ENCODE measurements at regions not wholly inside any gene's neighbourhood (a gene's known extent, or its start where the extent isn't known, plus 50 kb on each side); places are given as distances from the start of the nearest gene placed in this dataset.

- H3K27me3 ChIP-seq, result no peaks in the 10 kb centered on the region
- DNase-seq, result no peak
- no peak overlapping the region for H3K27ac ChIP-seq
- no peak overlapping the region for H3K4me3 ChIP-seq
- H3K36me3 ChIP-seq, result no peaks in the 10 kb centered on the region
- 15% methylated on average over 2 of the region's 2 CpGs for WGBS (ENCODE audit: insufficient coverage, low coverage, low lambda C conversion rate, missing lambda C conversion rate)
- ATAC-seq, result no peak
- no peaks in the 10 kb centered on the region for H3K4me1 ChIP-seq
- H3K9me3 ChIP-seq, result no peaks in the 10 kb centered on the region
- TF ChIP-seq POLR2A (IDR thresholded peaks at IDR 0.05), result no peak
- no peak for TF ChIP-seq CTCF (IDR thresholded peaks at IDR 0.05)
- intact Hi-C loops (cut with DNase I), result no loop called here
These were observed 143.5 kb upstream of the ESRRG start for GRCh38 chr1:216866714-216867113.

- Histone ChIP-seq H3K36me3 (no peaks in the 10 kb centered on the region), H3K4me3 (no peak overlapping the region), H3K27ac (no peak overlapping the region), H3K9me3 (no peaks in the 10 kb centered on the region), H3K4me1 (no peaks in the 10 kb centered on the region), H3K27me3 (no peaks in the 10 kb centered on the region)
- 40% methylated on average over 3 of the region's 3 CpGs for WGBS (ENCODE audit: insufficient coverage, low coverage, low lambda C conversion rate, missing lambda C conversion rate)
- intact Hi-C loops (cut with DNase I), result no loop called here
- TF ChIP-seq CTCF (IDR thresholded peaks at IDR 0.05), result no peak
- TF ChIP-seq POLR2A (IDR thresholded peaks at IDR 0.05), result no peak
- no peak for DNase-seq
- ATAC-seq, result no peak
These were observed 132.6 kb upstream of the ESRRG start for GRCh38 chr1:216855810-216856209.

- ATAC-seq (no peak), DNase-seq (no peak)
- Histone ChIP-seq H3K4me1 (no peaks in the 10 kb centered on the region), H3K36me3 (no peaks in the 10 kb centered on the region), H3K9me3 (no peaks in the 10 kb centered on the region), H3K4me3 (no peak overlapping the region), H3K27ac (no peak overlapping the region), H3K27me3 (no peaks in the 10 kb centered on the region)
- WGBS (ENCODE audit: insufficient coverage, low coverage, low lambda C conversion rate, missing lambda C conversion rate), result 63% methylated on average over 6 of the region's 6 CpGs
- intact Hi-C loops (cut with DNase I), result no loop called here
- TF ChIP-seq CTCF (IDR thresholded peaks at IDR 0.05) (no peak), POLR2A (IDR thresholded peaks at IDR 0.05) (no peak)
These were observed 131.7 kb upstream of the ESRRG start for GRCh38 chr1:216854836-216855484.

- no peak for ATAC-seq
- Histone ChIP-seq H3K4me1 (no peaks in the 10 kb centered on the region), H3K27ac (no peak overlapping the region), H3K36me3 (no peaks in the 10 kb centered on the region), H3K27me3 (no peaks in the 10 kb centered on the region), H3K4me3 (no peak overlapping the region), H3K9me3 (no peaks in the 10 kb centered on the region)
- WGBS (ENCODE audit: insufficient coverage, low coverage, low lambda C conversion rate, missing lambda C conversion rate), result 61% methylated on average over 2 of the region's 2 CpGs
- intact Hi-C loops (cut with DNase I), result no loop called here
- no peak for DNase-seq
- TF ChIP-seq POLR2A (IDR thresholded peaks at IDR 0.05) (no peak), CTCF (IDR thresholded peaks at IDR 0.05) (no peak)
These were observed 127.8 kb upstream of the ESRRG start for GRCh38 chr1:216851073-216851472.

- intact Hi-C loops (cut with DNase I), result no loop called here
- WGBS (ENCODE audit: insufficient coverage, low coverage, low lambda C conversion rate, missing lambda C conversion rate), result 33% methylated on average over 4 of the region's 4 CpGs
These were observed 125.9 kb upstream of the ESRRG start for GRCh38 chr1:216849146-216849545.

More at GRCh38 chr1:216849146-216849545, 125.9 kb upstream of the ESRRG start:
- Histone ChIP-seq H3K4me3 (no peak overlapping the region), H3K27me3 (no peaks in the 10 kb centered on the region), H3K4me1 (no peaks in the 10 kb centered on the region), H3K27ac (no peak overlapping the region), H3K36me3 (no peaks in the 10 kb centered on the region), H3K9me3 (no peaks in the 10 kb centered on the region)
- no peak for TF ChIP-seq CTCF (IDR thresholded peaks at IDR 0.05)
- TF ChIP-seq POLR2A (IDR thresholded peaks at IDR 0.05), result no peak
- no peak for DNase-seq
- no peak for ATAC-seq
